Spleen (tissue), 11 donors: ENCODE measurements at regions not wholly inside any gene's neighbourhood (a gene's known extent, or its start where the extent isn't known, plus 50 kb on each side); places are given as distances from the start of the nearest gene placed in this dataset.

Source experiments
- DNase-seq: peaks from one replicate; pipeline ENCODE4 v3.0.0-alpha.2; 2020
- H3K27ac ChIP-seq, 8 donors: fragments of 200-600 bp; sonication (generic) in 7 of 8; 1 replicate in 4 of 8; 2 replicates in 4 of 8; pipeline versions ENCODE4 v1.5.0 to v1.8.0; 2016 to 2021; ENCODE audit warnings: inconsistent platforms in 4 of 8, mild to moderate bottlenecking in 4 of 8, moderate library complexity in 1 of 8
- H3K27me3 ChIP-seq, 7 donors: fragments of 200-600 bp; sonication (generic) in 6 of 7; replicated peaks in 1 of 7; 1 replicate in 4 of 7; 2 replicates in 3 of 7; pipeline versions ENCODE4 v1.5.0 to v1.8.0; 2016 to 2021; ENCODE audit warnings: inconsistent platforms in 3 of 7, mild to moderate bottlenecking in 1 of 7
- H3K36me3 ChIP-seq, 6 donors: fragments of 200-600 bp; sonication (generic) in 5 of 6; 1 replicate in 4 of 6; 2 replicates in 2 of 6; pipeline versions ENCODE4 v1.5.0 to v1.8.0; 2016 to 2021; ENCODE audit warnings: inconsistent platforms in 2 of 6
- H3K4me1 ChIP-seq, 6 donors: fragments of 200-600 bp; sonication (generic) in 5 of 6; 1 replicate in 3 of 6; 2 replicates in 3 of 6; pipeline versions ENCODE4 v1.5.0 to v1.8.0; 2016 to 2021; ENCODE audit warnings: inconsistent platforms in 3 of 6
- H3K4me3 ChIP-seq, 8 donors: fragments of 200-600 bp; sonication (generic) in 7 of 8; 1 replicate in 4 of 8; 2 replicates in 4 of 8; pipeline versions ENCODE4 v1.5.0 to v1.8.0; 2016 to 2021; ENCODE audit warnings: inconsistent platforms in 4 of 8, mild to moderate bottlenecking in 4 of 8, moderate library complexity in 2 of 8
- H3K9me3 ChIP-seq, 8 donors: fragments of 200-600 bp; sonication (generic) in 7 of 8; 1 replicate in 4 of 8; 2 replicates in 4 of 8; pipeline versions ENCODE4 v1.5.0 to v1.8.0; 2016 to 2021; ENCODE audit warnings: inconsistent platforms in 4 of 8
- POLR2A ChIP-seq, 3 donors: fragments of 450-650 bp; IDR thresholded peaks; one replicate each; pipeline ENCODE4 v1.5.1; 2017; ENCODE audit warnings: antibody characterized with exemption in 3 of 3, mild to moderate bottlenecking in 1 of 3
- POLR2AphosphoS5 ChIP-seq, 3 donors: sonication (generic); formaldehyde crosslinking; IDR thresholded peaks; one replicate each; pipeline ENCODE4 v1.5.1; 2017; ENCODE audit warnings: antibody characterized with exemption in 3 of 3
- WGBS, 5 donors: extraction: QIAGEN DNeasy Blood & Tissue Kit in 3 of 5; methylation state at CpG; one replicate each; pipeline versions ENCODE4 v1.1.5 to v1.1.7; 2013 to 2018; 5-methylcytosine and 5-hydroxymethylcytosine counted together
- intact Hi-C: fragments of 100-400 bp; cut with DNase I; formaldehyde crosslinking; loops from one replicate; pipeline ENCODE4 v1.15.0; 2023; ENCODE audit warnings: low total_unique reads
- TF ChIP-seq, protein P1 (sequence below), 11 experiments: fragments of 200-600 bp in 7 of 11; fragments of 450-650 bp in 4 of 11; sonication (generic) in 4 of 11; IDR thresholded peaks in 8 of 11; conservative IDR thresholded peaks in 3 of 11; 1 replicate in 7 of 11; 2 replicates in 4 of 11; pipeline versions ENCODE4 v1.4.0 to v1.8.0; 2016 to 2021; ENCODE audit warnings: antibody characterized with exemption in 11 of 11, inconsistent platforms in 4 of 11, mild to moderate bottlenecking in 1 of 11
- donor health status: healthy with polysubstance abuse.
- donor health status: DM: no; HTN: no; CAD: no; lungs with moderate emphysema.
- donor health status: DM: no; HTN: no; CAD: no.
- donor health status: Bipolar disorder and iron deficiency.
- donor health status: healthy.
- donor health status: DM: no; HTN: no; CAD: no.
- donor health status: DM: yes; HTN: yes; CAD: no.

DNA sequence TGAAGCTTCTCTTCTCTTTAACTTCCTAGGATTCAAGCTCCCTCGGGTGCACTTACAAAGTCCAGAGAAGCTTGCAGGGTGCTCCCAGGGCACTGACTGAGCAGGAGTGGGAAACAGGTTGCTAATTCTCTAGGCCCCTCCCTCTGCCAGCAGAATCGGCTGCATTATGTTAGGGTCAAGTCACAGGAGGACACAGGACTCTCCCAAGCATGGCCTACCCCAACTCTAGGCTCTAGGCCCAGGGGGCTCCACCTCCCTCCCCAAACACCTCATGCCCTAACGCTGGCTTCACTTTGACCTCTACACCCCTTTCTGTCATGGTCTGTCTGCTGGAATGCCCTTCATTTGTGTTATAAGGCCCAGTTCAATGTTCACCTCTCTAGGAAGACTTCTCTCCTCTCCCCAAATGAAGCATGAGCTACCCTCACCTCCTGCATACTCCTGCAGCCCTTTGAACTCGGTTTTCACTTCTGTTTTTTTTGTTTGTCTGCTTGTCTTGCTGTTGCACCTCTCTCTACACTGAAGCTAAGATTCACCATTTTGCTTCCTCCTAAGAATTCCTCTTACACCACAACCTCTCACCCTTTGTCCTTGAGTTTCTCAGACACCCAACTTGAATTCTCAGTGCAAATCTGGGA lies 521.8 kb upstream of the ID2 start:
- H3K27me3 ChIP-seq, result no peaks in the 10 kb centered on the region
- H3K9me3 ChIP-seq, result peaks cover 0 to 6% (median 0%) of the 10 kb centered on the region in 8 donors
- peaks cover 0 to 4% (median 0%) of the 10 kb centered on the region in 6 donors for H3K4me1 ChIP-seq
- 66 to 90% (median 78%) methylated on average over 4 of the region's 4 CpGs for WGBS, 5 donors
- intact Hi-C loops, result no loop called here
- H3K4me3 ChIP-seq, result no peak overlapping the region
- H3K36me3 ChIP-seq, result no peaks in the 10 kb centered on the region
- H3K27ac ChIP-seq, result no peak overlapping the region
- DNase-seq, result no peak
- TF ChIP-seq, protein P1, sequence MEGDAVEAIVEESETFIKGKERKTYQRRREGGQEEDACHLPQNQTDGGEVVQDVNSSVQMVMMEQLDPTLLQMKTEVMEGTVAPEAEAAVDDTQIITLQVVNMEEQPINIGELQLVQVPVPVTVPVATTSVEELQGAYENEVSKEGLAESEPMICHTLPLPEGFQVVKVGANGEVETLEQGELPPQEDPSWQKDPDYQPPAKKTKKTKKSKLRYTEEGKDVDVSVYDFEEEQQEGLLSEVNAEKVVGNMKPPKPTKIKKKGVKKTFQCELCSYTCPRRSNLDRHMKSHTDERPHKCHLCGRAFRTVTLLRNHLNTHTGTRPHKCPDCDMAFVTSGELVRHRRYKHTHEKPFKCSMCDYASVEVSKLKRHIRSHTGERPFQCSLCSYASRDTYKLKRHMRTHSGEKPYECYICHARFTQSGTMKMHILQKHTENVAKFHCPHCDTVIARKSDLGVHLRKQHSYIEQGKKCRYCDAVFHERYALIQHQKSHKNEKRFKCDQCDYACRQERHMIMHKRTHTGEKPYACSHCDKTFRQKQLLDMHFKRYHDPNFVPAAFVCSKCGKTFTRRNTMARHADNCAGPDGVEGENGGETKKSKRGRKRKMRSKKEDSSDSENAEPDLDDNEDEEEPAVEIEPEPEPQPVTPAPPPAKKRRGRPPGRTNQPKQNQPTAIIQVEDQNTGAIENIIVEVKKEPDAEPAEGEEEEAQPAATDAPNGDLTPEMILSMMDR (IDR thresholded peaks at IDR 0.05 in 8 of 11, conservative IDR thresholded peaks at IDR 0.05 in 3 of 11), result no peak
- TF ChIP-seq POLR2AphosphoS5 (IDR thresholded peaks at IDR 0.05), result no peak
- TF ChIP-seq POLR2A (IDR thresholded peaks at IDR 0.05), result no peak

DNA sequence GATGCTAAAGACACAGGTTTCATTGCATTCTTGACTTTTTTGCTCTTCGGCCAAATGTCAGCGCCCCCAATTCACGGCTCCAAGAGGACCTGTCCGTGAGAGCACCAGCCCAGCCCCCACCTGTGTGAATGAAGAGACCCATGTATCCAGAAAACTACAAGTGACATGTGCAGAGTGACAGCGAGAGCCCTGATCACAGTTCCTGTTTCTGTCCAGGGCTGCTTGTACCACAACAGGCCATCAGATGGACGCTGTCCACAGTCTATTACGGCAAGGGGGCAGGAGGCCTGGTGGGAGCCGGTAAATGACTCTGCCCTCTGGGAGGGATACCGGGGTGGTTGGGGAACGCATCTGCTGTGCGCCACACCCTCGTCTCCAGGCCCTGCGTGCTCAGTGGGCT lies 520.9 kb upstream of the ID2 start:
- intact Hi-C loops, result no loop called here
- WGBS, 5 donors, result 92 to 97% (median 95%) methylated on average over 11 to 13 of the region's 13 CpGs

DNA sequence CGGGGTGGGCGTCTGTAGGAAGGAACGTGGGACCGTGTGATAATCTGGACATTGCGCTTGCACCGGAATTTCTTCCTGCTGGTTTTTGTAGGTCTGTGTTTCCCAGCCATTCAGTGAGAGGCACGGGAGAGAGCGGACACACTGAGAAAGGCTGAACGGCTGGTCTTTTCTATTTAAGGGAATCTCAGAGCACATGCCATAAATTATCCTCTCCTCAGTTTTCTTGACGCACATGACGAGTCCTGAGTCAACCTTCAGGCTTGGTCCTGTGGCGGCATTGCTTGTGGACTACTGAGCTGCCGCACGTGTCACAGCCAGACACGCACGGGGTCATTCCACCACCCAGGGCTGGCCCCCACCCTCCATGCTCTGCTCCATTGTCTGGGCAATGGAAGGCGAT lies 519.3 kb upstream of the ID2 start:
- Histone ChIP-seq H3K4me3 (no peak overlapping the region), H3K36me3 (no peaks in the 10 kb centered on the region), H3K27me3 (no peaks in the 10 kb centered on the region), H3K9me3 (no peaks in the 10 kb centered on the region), H3K27ac (no peak overlapping the region), H3K4me1 (peaks cover 0 to 4% (median 0%) of the 10 kb centered on the region in 6 donors)
- intact Hi-C loops, result no loop called here
- no peak for DNase-seq
- WGBS, 5 donors, result 87 to 93% (median 88%) methylated on average over 17 of the region's 17 CpGs
- TF ChIP-seq, protein P1 (IDR thresholded peaks at IDR 0.05 in 8 of 11, conservative IDR thresholded peaks at IDR 0.05 in 3 of 11), result no peak
- TF ChIP-seq POLR2A (IDR thresholded peaks at IDR 0.05) (no peak), POLR2AphosphoS5 (IDR thresholded peaks at IDR 0.05) (no peak)

More for the DNA sequence above, 520.9 kb upstream of the ID2 start:
- Histone ChIP-seq H3K36me3 (no peaks in the 10 kb centered on the region), H3K4me1 (peaks cover 0 to 4% (median 0%) of the 10 kb centered on the region in 6 donors), H3K27me3 (no peaks in the 10 kb centered on the region), H3K4me3 (no peak overlapping the region), H3K9me3 (peaks cover 0 to 6% (median 0%) of the 10 kb centered on the region in 8 donors), H3K27ac (no peak overlapping the region)
- TF ChIP-seq, protein P1 (IDR thresholded peaks at IDR 0.05 in 8 of 11, conservative IDR thresholded peaks at IDR 0.05 in 3 of 11), result no peak
- TF ChIP-seq POLR2AphosphoS5 (IDR thresholded peaks at IDR 0.05), result no peak
- no peak for TF ChIP-seq POLR2A (IDR thresholded peaks at IDR 0.05)
- DNase-seq, result no peak

DNA sequence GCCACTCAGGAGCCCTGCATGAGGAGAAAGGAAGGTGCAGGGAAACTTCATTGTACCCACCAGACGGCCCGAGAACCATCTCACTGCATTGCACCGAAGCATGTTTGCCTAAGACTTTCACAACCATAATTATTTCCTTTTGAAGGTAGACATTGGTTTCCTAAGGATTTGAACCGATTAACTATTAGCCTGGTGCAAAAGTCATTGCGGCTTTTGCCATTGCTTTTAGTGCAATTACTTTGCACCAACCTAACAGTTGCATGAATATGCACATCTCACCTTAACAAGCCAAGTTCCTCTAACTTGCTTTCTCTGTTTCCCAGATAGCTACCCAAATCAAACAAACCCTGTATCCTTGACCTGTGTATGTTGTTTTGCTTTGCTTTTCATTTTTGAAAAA lies 516.3 kb upstream of the ID2 start:
- no peak for DNase-seq
- TF ChIP-seq, protein P1 (IDR thresholded peaks at IDR 0.05 in 8 of 11, conservative IDR thresholded peaks at IDR 0.05 in 3 of 11), result no peak
- TF ChIP-seq POLR2A (IDR thresholded peaks at IDR 0.05) (no peak), POLR2AphosphoS5 (IDR thresholded peaks at IDR 0.05) (no peak)
- H3K4me1 ChIP-seq, result peaks cover 0 to 12% (median 0%) of the 10 kb centered on the region in 6 donors
- intact Hi-C loops, result no loop called here
- no peak overlapping the region for H3K4me3 ChIP-seq
- no peak overlapping the region for H3K27ac ChIP-seq
- H3K9me3 ChIP-seq, result no peaks in the 10 kb centered on the region
- no peaks in the 10 kb centered on the region for H3K27me3 ChIP-seq
- 62 to 94% (median 82%) methylated on average over 5 of the region's 5 CpGs for WGBS, 5 donors
- H3K36me3 ChIP-seq, result no peaks in the 10 kb centered on the region
